T-helper 22 cell (primary cell): ENCODE measurements at regions not wholly inside any gene's neighbourhood (a gene's known extent, or its start where the extent isn't known, plus 50 kb on each side); places are given as distances from the start of the nearest gene placed in this dataset.
"Not testable (repeated sequence)": the region's sequence is repeated elsewhere in the genome, so short reads cannot be mapped to it uniquely, and the experiment has no call there.

ENCODE experiments used
- DNase-seq: peaks from one replicate; pipeline ENCODE4 v3.0.0-alpha.2; 2020; ENCODE audit warnings: low read depth

- no peak for DNase-seq
Observed at GRCh38 chr11:129729216-129729615, 86.4 kb upstream of the TMEM45B start.

GRCh38 chr11:129729823-129730222, 85.8 kb upstream of the TMEM45B start:
- no peak for DNase-seq

GRCh38 chr11:129731316-129731715, 84.3 kb upstream of the TMEM45B start:
- DNase-seq, result no peak

GRCh38 chr11:129732941-129733340, 82.7 kb upstream of the TMEM45B start:
- no peak for DNase-seq

- no peak for DNase-seq
Observed at GRCh38 chr11:129733384-129733783, 82.3 kb upstream of the TMEM45B start.

GRCh38 chr11:129733981-129734380, 81.7 kb upstream of the TMEM45B start:
- no peak for DNase-seq

GRCh38 chr11:129734654-129735053, 81.0 kb upstream of the TMEM45B start:
- no peak for DNase-seq

- DNase-seq, result no peak
Observed at GRCh38 chr11:129737831-129738230, 77.8 kb upstream of the TMEM45B start.

GRCh38 chr11:129738242-129738641, 77.4 kb upstream of the TMEM45B start:
- DNase-seq, result no peak

- DNase-seq, result no peak
Observed at GRCh38 chr11:129739339-129739738, 76.3 kb upstream of the TMEM45B start.

GRCh38 chr11:129740125-129740719, 75.4 kb upstream of the TMEM45B start:
- no peak for DNase-seq

GRCh38 chr11:129743112-129743815, 72.4 kb upstream of the TMEM45B start:
- no peak for DNase-seq

- DNase-seq, result no peak
Observed at GRCh38 chr11:129747071-129747470, 68.6 kb upstream of the TMEM45B start.

GRCh38 chr11:129749141-129749540, 66.5 kb upstream of the TMEM45B start:
- no peak for DNase-seq

- peak; percentile 43 for DNase-seq
Observed at GRCh38 chr11:129750343-129751292, 65.0 kb upstream of the TMEM45B start.

GRCh38 chr11:129751511-129751910, 64.1 kb upstream of the TMEM45B start:
- no peak for DNase-seq

GRCh38 chr11:129763569-129763968, 52.1 kb upstream of the TMEM45B start:
- not testable (repeated sequence) for DNase-seq

GRCh38 chr11:129764204-129764603, 51.4 kb upstream of the TMEM45B start:
- not testable (repeated sequence) for DNase-seq
